Activated CD4-positive, alpha-beta T cell treated with anti-CD3 and anti-CD28 coated beads, Interleukin-2, amount 10 ng/mL, durations not matched to agents 7 days and 5 days (primary cell): ENCODE measurements at regions not wholly inside any gene's neighbourhood (a gene's known extent, or its start where the extent isn't known, plus 50 kb on each side); places are given as distances from the start of the nearest gene placed in this dataset.

Experiments used
- CTCF ChIA-PET: fragments of 350-600 bp; sonication (Branson Sonifier 250); formaldehyde crosslinking; loops from one replicate; lab custom pipeline; 2021; ENCODE audit warnings: antibody characterized with exemption; lab: Charles Lee
- POLR2A ChIA-PET: fragments of 350-600 bp; sonication (Branson Sonifier 250); formaldehyde crosslinking; loops from one replicate; lab custom pipeline; 2021; ENCODE audit warnings: antibody characterized with exemption; lab: Charles Lee
- DNase-seq: peaks from one replicate; pipeline ENCODE4 v3.0.0-alpha.2; 2020
- H3K27ac Mint-ChIP-seq: one replicate; pipeline ENCODE4 v1.8.0; 2021; ENCODE audit warnings: mild to moderate bottlenecking, moderate library complexity, mixed read lengths
- H3K27me3 Mint-ChIP-seq: one replicate; pipeline ENCODE4 v1.8.0; 2021; ENCODE audit warnings: mixed read lengths
- H3K36me3 Mint-ChIP-seq: one replicate; pipeline ENCODE4 v1.8.0; 2021; ENCODE audit warnings: low read depth, mixed read lengths
- H3K4me1 Mint-ChIP-seq: one replicate; pipeline ENCODE4 v1.8.0; 2021; ENCODE audit warnings: mixed read lengths
- H3K4me3 Mint-ChIP-seq: one replicate; pipeline ENCODE4 v1.8.0; 2021; ENCODE audit warnings: mild to moderate bottlenecking, moderate library complexity, mixed read lengths
- H3K9me3 Mint-ChIP-seq: one replicate; pipeline ENCODE4 v1.8.0; 2021; ENCODE audit warnings: mixed read lengths

- Mint-ChIP-seq H3K4me3 (no peak overlapping the region), H3K27ac (no peak overlapping the region), H3K4me1 (no peaks in the 10 kb centered on the region), H3K27me3 (peaks cover 1% of the 10 kb centered on the region), H3K9me3 (peaks cover 2% of the 10 kb centered on the region), H3K36me3 (no peaks in the 10 kb centered on the region)
- DNase-seq = no peak
- ChIA-PET CTCF (no interaction called here), POLR2A (no interaction called here)
Measured at GRCh38 chr14:53879022-53879686, 77.5 kb downstream of the BMP4 start.

GRCh38 chr14:53875324-53875897 is 81.2 kb downstream of the BMP4 start:
- Mint-ChIP-seq H3K27ac (no peak overlapping the region), H3K4me3 (no peak overlapping the region), H3K36me3 (no peaks in the 10 kb centered on the region), H3K4me1 (no peaks in the 10 kb centered on the region), H3K9me3 (peaks cover 2% of the 10 kb centered on the region), H3K27me3 (peaks cover 1% of the 10 kb centered on the region)
- ChIA-PET CTCF (no interaction called here), POLR2A (no interaction called here)
- DNase-seq = no peak

- ChIA-PET CTCF (interaction anchor here (0.5 kb wide), 1 partner anchor 29 kb away, joined by 4 read pairs; no protein-coding TSS in a partner anchor), POLR2A (no interaction called here)
- Mint-ChIP-seq H3K4me1 (no peaks in the 10 kb centered on the region), H3K36me3 (no peaks in the 10 kb centered on the region), H3K9me3 (peaks cover 2% of the 10 kb centered on the region), H3K4me3 (no peak overlapping the region), H3K27ac (no peak overlapping the region), H3K27me3 (peaks cover 1% of the 10 kb centered on the region)
- DNase-seq = no peak
Measured at GRCh38 chr14:53874704-53875103, 81.9 kb downstream of the BMP4 start.

- no peak for DNase-seq
- Mint-ChIP-seq H3K9me3 (peaks cover 2% of the 10 kb centered on the region), H3K27ac (no peak overlapping the region), H3K4me3 (no peak overlapping the region), H3K4me1 (no peaks in the 10 kb centered on the region), H3K36me3 (no peaks in the 10 kb centered on the region), H3K27me3 (peaks cover 1% of the 10 kb centered on the region)
- POLR2A ChIA-PET = no interaction called here
- CTCF ChIA-PET = no interaction called here
Measured at GRCh38 chr14:53872681-53873089, 83.9 kb downstream of the BMP4 start.

GRCh38 chr14:53871951-53872350 is 84.7 kb downstream of the BMP4 start:
- Mint-ChIP-seq H3K27me3 (no peaks in the 10 kb centered on the region), H3K9me3 (peaks cover 2% of the 10 kb centered on the region)

GRCh38 chr14:53871011-53871410 is 85.6 kb downstream of the BMP4 start:
- Mint-ChIP-seq H3K36me3 (no peaks in the 10 kb centered on the region), H3K9me3 (peaks cover 2% of the 10 kb centered on the region), H3K4me1 (no peaks in the 10 kb centered on the region), H3K4me3 (no peak overlapping the region), H3K27ac (no peak overlapping the region), H3K27me3 (no peaks in the 10 kb centered on the region)
- DNase-seq = no peak
- POLR2A ChIA-PET = no interaction called here
- CTCF ChIA-PET = no interaction called here

More at GRCh38 chr14:53871951-53872350, 84.7 kb downstream of the BMP4 start:
- H3K4me3 Mint-ChIP-seq = no peak overlapping the region
- no peaks in the 10 kb centered on the region for H3K4me1 Mint-ChIP-seq
- H3K27ac Mint-ChIP-seq = no peak overlapping the region
- ChIA-PET POLR2A (no interaction called here), CTCF (no interaction called here)
- DNase-seq = no peak
- no peaks in the 10 kb centered on the region for H3K36me3 Mint-ChIP-seq

GRCh38 chr14:53865711-53866110 is 90.9 kb downstream of the BMP4 start:
- H3K9me3 Mint-ChIP-seq = no peaks in the 10 kb centered on the region
- ChIA-PET CTCF (no interaction called here), POLR2A (no interaction called here)
- no peak overlapping the region for H3K4me3 Mint-ChIP-seq
- DNase-seq = no peak
- H3K27me3 Mint-ChIP-seq = no peaks in the 10 kb centered on the region
- H3K4me1 Mint-ChIP-seq = no peaks in the 10 kb centered on the region
- H3K36me3 Mint-ChIP-seq = no peaks in the 10 kb centered on the region
- H3K27ac Mint-ChIP-seq = no peak overlapping the region

GRCh38 chr14:53861781-53862180 is 94.8 kb downstream of the BMP4 start:
- no peak for DNase-seq
- POLR2A ChIA-PET = no interaction called here
- Mint-ChIP-seq H3K27ac (no peak overlapping the region), H3K27me3 (no peaks in the 10 kb centered on the region), H3K4me1 (no peaks in the 10 kb centered on the region), H3K36me3 (no peaks in the 10 kb centered on the region), H3K9me3 (no peaks in the 10 kb centered on the region), H3K4me3 (no peak overlapping the region)
- CTCF ChIA-PET = no interaction called here

- Mint-ChIP-seq H3K36me3 (no peaks in the 10 kb centered on the region), H3K27ac (no peak overlapping the region)
Measured at GRCh38 chr14:53858345-53858684, 98.3 kb downstream of the BMP4 start.

GRCh38 chr14:53857625-53858344 is 98.8 kb downstream of the BMP4 start:
- no peaks in the 10 kb centered on the region for H3K4me1 Mint-ChIP-seq
- no peaks in the 10 kb centered on the region for H3K27me3 Mint-ChIP-seq
- no peak for DNase-seq
- H3K9me3 Mint-ChIP-seq = no peaks in the 10 kb centered on the region
- H3K27ac Mint-ChIP-seq = no peak overlapping the region
- no peak overlapping the region for H3K4me3 Mint-ChIP-seq
- no peaks in the 10 kb centered on the region for H3K36me3 Mint-ChIP-seq
- ChIA-PET CTCF (no interaction called here), POLR2A (no interaction called here)

More at GRCh38 chr14:53858345-53858684, 98.3 kb downstream of the BMP4 start:
- POLR2A ChIA-PET = no interaction called here
- DNase-seq = no peak
- Mint-ChIP-seq H3K4me3 (no peak overlapping the region), H3K9me3 (no peaks in the 10 kb centered on the region), H3K27me3 (no peaks in the 10 kb centered on the region), H3K4me1 (no peaks in the 10 kb centered on the region)
- CTCF ChIA-PET = no interaction called here

GRCh38 chr14:53855574-53855973 is 101.1 kb downstream of the BMP4 start:
- DNase-seq = no peak
- POLR2A ChIA-PET = no interaction called here
- H3K4me1 Mint-ChIP-seq = no peaks in the 10 kb centered on the region
- CTCF ChIA-PET = no interaction called here
- no peak overlapping the region for H3K4me3 Mint-ChIP-seq
- no peaks in the 10 kb centered on the region for H3K36me3 Mint-ChIP-seq
- H3K27ac Mint-ChIP-seq = no peak overlapping the region
- H3K27me3 Mint-ChIP-seq = no peaks in the 10 kb centered on the region
- H3K9me3 Mint-ChIP-seq = no peaks in the 10 kb centered on the region

GRCh38 chr14:53855127-53855526 is 101.5 kb downstream of the BMP4 start:
- POLR2A ChIA-PET = no interaction called here

GRCh38 chr14:53851394-53852090 is 105.1 kb downstream of the BMP4 start:
- Mint-ChIP-seq H3K9me3 (no peaks in the 10 kb centered on the region), H3K4me3 (no peak overlapping the region), H3K27me3 (no peaks in the 10 kb centered on the region), H3K27ac (no peak overlapping the region), H3K36me3 (no peaks in the 10 kb centered on the region), H3K4me1 (no peaks in the 10 kb centered on the region)
- no peak for DNase-seq
- POLR2A ChIA-PET = no interaction called here
- CTCF ChIA-PET = no interaction called here

More at GRCh38 chr14:53855127-53855526, 101.5 kb downstream of the BMP4 start:
- H3K4me3 Mint-ChIP-seq = no peak overlapping the region
- no peaks in the 10 kb centered on the region for H3K9me3 Mint-ChIP-seq
- no peaks in the 10 kb centered on the region for H3K36me3 Mint-ChIP-seq
- H3K27ac Mint-ChIP-seq = no peak overlapping the region
- no peaks in the 10 kb centered on the region for H3K4me1 Mint-ChIP-seq
- H3K27me3 Mint-ChIP-seq = no peaks in the 10 kb centered on the region
- CTCF ChIA-PET = no interaction called here
- DNase-seq = no peak
